ENCODE measurements at regions not wholly inside any gene's neighbourhood (a gene's known extent, or its start where the extent isn't known, plus 50 kb on each side); places are given as distances from the start of the nearest gene placed in this dataset.

GRCh38 chr4:84362896-84363655, 136.0 kb downstream of the NKX6-1 start:
- no peak for TF ChIP-seq CTCF (IDR thresholded peaks at IDR 0.05; ENCODE audit: low read depth, low read length, missing control alignments)
- no peak overlapping the region for H3K4me3 ChIP-seq (replicated peaks; ENCODE audit: low read depth, low read length)
- DNase-seq (ENCODE audit: extremely low read depth, low read depth) = no peak

GRCh38 chr4:84342161-84342560, 156.9 kb downstream of the NKX6-1 start:
- no peak overlapping the region for H3K4me3 ChIP-seq (replicated peaks; ENCODE audit: low read depth, low read length)
- no peak for TF ChIP-seq CTCF (IDR thresholded peaks at IDR 0.05; ENCODE audit: low read depth, low read length, missing control alignments)
- DNase-seq (ENCODE audit: extremely low read depth, low read depth) = no peak

- no peak for TF ChIP-seq CTCF (IDR thresholded peaks at IDR 0.05; ENCODE audit: low read depth, low read length, missing control alignments)
- DNase-seq (ENCODE audit: extremely low read depth, low read depth) = no peak
- no peak overlapping the region for H3K4me3 ChIP-seq (replicated peaks; ENCODE audit: low read depth, low read length)
These were observed 157.5 kb downstream of the NKX6-1 start for GRCh38 chr4:84341559-84341958.

- no peak for DNase-seq (ENCODE audit: extremely low read depth, low read depth)
- no peak overlapping the region for H3K4me3 ChIP-seq (replicated peaks; ENCODE audit: low read depth, low read length)
- no peak for TF ChIP-seq CTCF (IDR thresholded peaks at IDR 0.05; ENCODE audit: low read depth, low read length, missing control alignments)
These were observed 160.7 kb downstream of the NKX6-1 start for GRCh38 chr4:84338367-84338766.

- DNase-seq (ENCODE audit: extremely low read depth, low read depth) = no peak
- no peak for TF ChIP-seq CTCF (IDR thresholded peaks at IDR 0.05; ENCODE audit: low read depth, low read length, missing control alignments)
- no peak overlapping the region for H3K4me3 ChIP-seq (replicated peaks; ENCODE audit: low read depth, low read length)
These were observed 162.0 kb downstream of the NKX6-1 start for GRCh38 chr4:84336964-84337705.

GRCh38 chr4:84327526-84327925, 171.6 kb downstream of the NKX6-1 start:
- TF ChIP-seq CTCF (IDR thresholded peaks at IDR 0.05; ENCODE audit: low read depth, low read length, missing control alignments) = no peak
- no peak for DNase-seq (ENCODE audit: extremely low read depth, low read depth)

More at GRCh38 chr4:84327526-84327925, 171.6 kb downstream of the NKX6-1 start:
- no peak overlapping the region for H3K4me3 ChIP-seq (replicated peaks; ENCODE audit: low read depth, low read length)

Data from HFF-Myc (cell line).